Esophagus (tissue), 2 donors: ENCODE measurements at regions not wholly inside any gene's neighbourhood (a gene's known extent, or its start where the extent isn't known, plus 50 kb on each side); places are given as distances from the start of the nearest gene placed in this dataset.

Source experiments
- H3K27ac ChIP-seq, 2 donors: one replicate each; pipeline ENCODE4 v1.5.1; 2013; ENCODE audit warnings: low read depth in 2 of 2, mild to moderate bottlenecking in 2 of 2, inconsistent platforms in 1 of 2, low read length in 1 of 2, moderate library complexity in 1 of 2
- H3K27me3 ChIP-seq, 2 donors: one replicate each; pipeline ENCODE4 v1.6.1; 2013; ENCODE audit warnings: low read length in 2 of 2, control low read depth in 1 of 2, mild to moderate bottlenecking in 1 of 2; ENCODE audit not compliant: insufficient read depth in 2 of 2, control insufficient read depth in 1 of 2
- H3K36me3 ChIP-seq, 2 donors: one replicate each; pipeline ENCODE4 v1.6.1; 2013; ENCODE audit warnings: low read length in 1 of 2; ENCODE audit not compliant: control insufficient read depth in 2 of 2, insufficient read depth in 2 of 2
- H3K4me1 ChIP-seq, 2 donors: one replicate each; pipeline ENCODE4 v1.6.1; 2013; ENCODE audit warnings: low read length in 1 of 2; ENCODE audit not compliant: control insufficient read depth in 2 of 2, insufficient read depth in 2 of 2
- H3K4me3 ChIP-seq, 2 donors: one replicate each; pipeline ENCODE4 v1.5.1; 2013; ENCODE audit warnings: low read length in 2 of 2, mild to moderate bottlenecking in 2 of 2, low read depth in 1 of 2, moderate library complexity in 1 of 2
- H3K9me3 ChIP-seq, 2 donors: one replicate each; pipeline ENCODE4 v1.6.1; 2013; ENCODE audit warnings: mild to moderate bottlenecking in 2 of 2, low read depth in 1 of 2, low read length in 1 of 2, moderate library complexity in 1 of 2; ENCODE audit not compliant: control insufficient read depth in 2 of 2, insufficient read depth in 1 of 2
- WGBS, 2 donors: extraction: QIAGEN DNeasy Blood & Tissue Kit; methylation state at CpG; one replicate each; pipeline ENCODE4 v1.1.7; 2013; 5-methylcytosine and 5-hydroxymethylcytosine counted together
- donor health status: healthy with polysubstance abuse.
- donor health status: Bipolar disorder and iron deficiency.

DNA sequence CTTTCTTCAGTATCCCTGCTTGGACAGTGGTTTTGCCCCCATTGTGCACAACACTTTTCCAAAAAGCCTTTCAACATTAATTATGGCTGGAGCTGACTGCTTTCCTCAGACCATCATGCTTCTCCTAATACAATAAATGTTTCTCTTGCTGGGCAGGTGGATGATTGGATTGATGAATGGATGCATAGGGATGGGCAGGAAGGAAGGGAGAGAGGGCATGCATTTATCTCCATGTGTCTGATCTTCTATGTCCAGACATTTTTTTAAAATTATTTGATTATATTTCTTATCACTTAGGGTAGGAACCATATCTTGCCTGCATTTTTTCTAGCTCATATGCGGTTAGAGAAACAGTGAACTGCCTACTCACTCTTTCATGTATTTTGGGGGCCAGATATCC lies 218.5 kb downstream of the PRL start:
- no peaks in the 10 kb centered on the region for H3K9me3 ChIP-seq
- no peaks in the 10 kb centered on the region for H3K36me3 ChIP-seq
- H3K4me3 ChIP-seq, result no peak overlapping the region
- no peaks in the 10 kb centered on the region for H3K4me1 ChIP-seq
- H3K27ac ChIP-seq, result no peak overlapping the region
- 93% methylated on average over 1 of the region's 1 CpG for WGBS, 2 donors
- no peaks in the 10 kb centered on the region for H3K27me3 ChIP-seq

GRCh38 chr6:22078802-22079545 lies 217.9 kb downstream of the PRL start:
- Histone ChIP-seq H3K27ac (no peak overlapping the region), H3K27me3 (no peaks in the 10 kb centered on the region), H3K36me3 (no peaks in the 10 kb centered on the region), H3K4me1 (no peaks in the 10 kb centered on the region), H3K9me3 (no peaks in the 10 kb centered on the region), H3K4me3 (no peak overlapping the region)
- 90 to 93% methylated on average over 8 of the region's 8 CpGs for WGBS, 2 donors

- H3K27ac ChIP-seq, result no peak overlapping the region
- H3K36me3 ChIP-seq, result no peaks in the 10 kb centered on the region
- 71 to 76% methylated on average over 5 of the region's 5 CpGs for WGBS, 2 donors
- no peaks in the 10 kb centered on the region for H3K27me3 ChIP-seq
- H3K4me3 ChIP-seq, result no peak overlapping the region
- no peaks in the 10 kb centered on the region for H3K4me1 ChIP-seq
- H3K9me3 ChIP-seq, result no peaks in the 10 kb centered on the region
Measured at GRCh38 chr6:22079783-22080182, 217.1 kb downstream of the PRL start.

DNA sequence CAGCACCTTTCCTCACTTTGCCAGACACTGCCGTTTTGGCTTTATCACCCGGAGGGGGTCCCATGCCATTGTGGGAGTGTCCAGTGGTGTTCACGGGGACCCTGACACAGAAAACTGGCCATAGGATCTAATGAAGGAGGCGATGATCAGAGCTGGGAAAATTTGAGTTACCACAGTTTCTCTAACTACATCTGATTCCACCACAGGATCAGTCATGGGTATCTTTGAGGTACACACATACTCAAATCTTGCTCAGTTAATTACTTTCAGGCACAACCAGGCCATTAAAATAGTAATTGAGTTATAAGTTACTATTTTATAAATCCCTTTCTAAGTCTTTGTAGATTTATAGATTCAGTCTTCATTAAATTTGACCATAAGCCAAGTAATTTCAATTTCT lies 215.1 kb downstream of the PRL start:
- WGBS, 2 donors, result 88 to 89% methylated on average over 4 of the region's 4 CpGs

DNA sequence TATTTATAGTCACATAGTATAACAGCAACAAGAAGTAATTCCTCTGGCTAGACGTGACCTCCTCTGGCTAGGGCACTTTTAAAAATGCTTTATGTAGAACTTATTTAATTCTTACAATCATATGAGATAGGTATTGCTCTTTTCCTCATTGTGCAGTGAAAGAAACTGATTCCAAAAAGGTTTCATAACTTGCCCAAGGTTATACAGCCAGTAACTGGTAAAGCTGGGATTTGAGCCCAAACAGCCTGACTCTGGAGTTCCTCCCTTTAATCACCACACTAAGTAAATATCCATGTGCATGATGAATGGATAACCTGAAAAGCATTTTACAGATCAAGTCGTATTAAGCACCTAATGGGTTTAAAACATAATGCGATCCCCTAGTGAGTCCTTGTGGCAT lies 214.6 kb downstream of the PRL start:
- no peaks in the 10 kb centered on the region for H3K36me3 ChIP-seq
- 46 to 47% methylated on average over 3 of the region's 3 CpGs for WGBS, 2 donors
- H3K9me3 ChIP-seq, result no peaks in the 10 kb centered on the region
- no peaks in the 10 kb centered on the region for H3K4me1 ChIP-seq
- no peak overlapping the region for H3K27ac ChIP-seq
- no peaks in the 10 kb centered on the region for H3K27me3 ChIP-seq
- H3K4me3 ChIP-seq, result no peak overlapping the region

More for the DNA sequence above, 215.1 kb downstream of the PRL start:
- no peaks in the 10 kb centered on the region for H3K27me3 ChIP-seq
- no peaks in the 10 kb centered on the region for H3K36me3 ChIP-seq
- H3K4me3 ChIP-seq, result no peak overlapping the region
- H3K4me1 ChIP-seq, result no peaks in the 10 kb centered on the region
- no peaks in the 10 kb centered on the region for H3K9me3 ChIP-seq
- H3K27ac ChIP-seq, result no peak overlapping the region

GRCh38 chr6:22083119-22083518 lies 213.7 kb downstream of the PRL start:
- Histone ChIP-seq H3K4me3 (no peak overlapping the region), H3K36me3 (no peaks in the 10 kb centered on the region), H3K9me3 (no peaks in the 10 kb centered on the region), H3K27me3 (no peaks in the 10 kb centered on the region), H3K27ac (no peak overlapping the region), H3K4me1 (no peaks in the 10 kb centered on the region)
- WGBS, 2 donors, result 79 to 81% methylated on average over 1 of the region's 1 CpG

GRCh38 chr6:22087960-22088706 lies 208.7 kb downstream of the PRL start:
- WGBS, 2 donors, result 73 to 74% methylated on average over 9 of the region's 9 CpGs
- H3K36me3 ChIP-seq, result no peaks in the 10 kb centered on the region
- H3K27ac ChIP-seq, result no peak overlapping the region
- no peaks in the 10 kb centered on the region for H3K27me3 ChIP-seq
- no peak overlapping the region for H3K4me3 ChIP-seq
- H3K9me3 ChIP-seq, result no peaks in the 10 kb centered on the region
- H3K4me1 ChIP-seq, result no peaks in the 10 kb centered on the region

DNA sequence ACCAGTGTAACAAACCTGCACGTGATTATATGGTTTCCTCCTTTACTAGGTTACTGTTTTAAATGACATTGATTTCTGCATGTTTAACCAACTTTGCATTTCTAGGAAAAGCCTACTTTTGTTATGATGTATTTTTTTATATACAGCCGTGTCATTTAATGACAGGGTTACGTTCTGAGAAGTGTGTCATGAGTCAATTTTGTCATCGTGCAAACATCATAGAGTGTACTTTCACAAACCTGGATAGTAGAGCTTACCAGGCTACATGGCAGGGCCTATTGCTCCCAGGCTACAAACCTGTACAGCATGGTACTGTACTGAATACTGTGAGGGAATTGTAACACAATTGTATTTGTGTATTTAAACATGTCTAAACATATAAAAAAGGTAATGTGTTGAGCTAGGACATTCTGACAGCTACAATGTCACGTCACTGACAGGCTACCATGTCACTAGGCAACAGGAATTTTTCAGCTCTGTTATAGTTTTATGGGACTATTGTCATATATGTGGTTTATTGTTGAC lies 205.3 kb downstream of the PRL start:
- H3K36me3 ChIP-seq, result no peaks in the 10 kb centered on the region
- no peak overlapping the region for H3K27ac ChIP-seq
- no peak overlapping the region for H3K4me3 ChIP-seq
- no peaks in the 10 kb centered on the region for H3K9me3 ChIP-seq
- H3K27me3 ChIP-seq, result no peaks in the 10 kb centered on the region
- no peaks in the 10 kb centered on the region for H3K4me1 ChIP-seq
- WGBS, 2 donors, result 70 to 79% methylated on average over 5 of the region's 5 CpGs

DNA sequence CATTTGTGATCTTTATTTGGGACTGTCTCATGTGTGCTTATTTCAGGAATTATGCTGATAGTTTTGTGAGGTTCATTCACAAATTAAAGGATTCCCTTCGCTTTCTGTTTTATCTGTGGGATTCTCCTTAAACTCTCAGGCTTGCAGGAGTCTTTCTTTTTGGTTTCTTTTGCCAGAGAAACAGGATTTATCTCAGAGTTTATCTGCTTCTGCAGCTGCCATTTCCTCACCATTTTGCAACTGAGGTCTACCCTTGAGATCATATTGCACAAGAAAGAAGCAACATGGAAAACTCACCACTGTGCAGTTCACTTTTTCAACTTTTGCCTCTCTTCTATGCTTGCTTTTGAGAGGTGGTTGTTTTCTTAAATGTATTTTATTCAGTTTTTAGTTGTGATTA lies 201.0 kb downstream of the PRL start:
- Histone ChIP-seq H3K4me1 (no peaks in the 10 kb centered on the region), H3K36me3 (no peaks in the 10 kb centered on the region), H3K27me3 (no peaks in the 10 kb centered on the region), H3K27ac (no peak overlapping the region), H3K4me3 (no peak overlapping the region), H3K9me3 (no peaks in the 10 kb centered on the region)
- WGBS, 2 donors, result 87 to 90% methylated on average over 1 of the region's 1 CpG
